ENCODE measurements at regions not wholly inside any gene's neighbourhood (a gene's known extent, or its start where the extent isn't known, plus 50 kb on each side); places are given as distances from the start of the nearest gene placed in this dataset.
"Not testable (repeated sequence)": the region's sequence is repeated elsewhere in the genome, so short reads cannot be mapped to it uniquely, and the experiment has no call there.

DNA sequence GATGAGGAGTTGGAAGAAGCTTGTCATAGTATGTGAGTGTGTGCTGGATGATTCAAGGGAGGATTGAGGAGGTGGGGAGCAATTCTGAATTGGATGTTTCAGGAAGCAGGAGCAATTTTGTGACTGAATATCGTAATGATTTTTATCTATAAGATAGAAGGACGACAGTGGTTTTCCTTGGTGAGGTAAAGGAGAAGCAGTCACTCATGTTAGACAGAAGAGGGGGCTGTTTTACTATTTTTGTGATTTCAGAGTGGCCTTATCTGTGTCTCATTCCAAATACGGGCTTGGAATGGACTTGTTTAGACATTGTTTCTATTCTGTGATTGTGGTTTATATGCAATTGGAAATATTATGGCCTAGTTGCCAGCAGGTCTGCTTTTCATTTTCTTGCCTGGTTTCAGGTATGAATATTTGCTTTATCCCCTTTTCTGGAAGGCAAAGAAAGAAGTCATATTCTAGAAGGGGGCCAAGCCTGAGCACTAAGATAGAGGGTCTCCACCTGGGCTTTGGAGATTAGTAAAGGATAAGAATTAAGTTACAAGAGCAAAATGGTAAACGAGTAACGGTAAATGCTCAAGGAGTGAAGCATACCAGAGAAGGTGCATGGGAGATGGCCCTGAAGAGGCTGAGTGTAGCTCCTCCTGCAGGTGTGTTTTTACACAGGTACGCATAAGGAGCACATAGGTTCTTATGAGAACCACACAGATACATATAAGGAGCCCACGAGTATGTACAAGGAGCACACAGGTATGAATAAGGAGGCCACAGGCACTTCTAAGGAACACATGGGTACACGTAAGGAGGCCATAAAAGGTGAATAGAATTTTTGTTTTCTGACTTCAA, 124.6 kb upstream of the KCNAB1 start:
- DNase-seq, result no peak

- no peak for DNase-seq
Observed at GRCh38 chr3:155996882-155997281, 123.5 kb upstream of the KCNAB1 start.

- not testable (repeated sequence) for DNase-seq
Observed at GRCh38 chr3:155998173-155998572, 122.2 kb upstream of the KCNAB1 start.

- no peak for DNase-seq
Observed at GRCh38 chr3:156005736-156006135, 114.6 kb upstream of the KCNAB1 start.

DNA sequence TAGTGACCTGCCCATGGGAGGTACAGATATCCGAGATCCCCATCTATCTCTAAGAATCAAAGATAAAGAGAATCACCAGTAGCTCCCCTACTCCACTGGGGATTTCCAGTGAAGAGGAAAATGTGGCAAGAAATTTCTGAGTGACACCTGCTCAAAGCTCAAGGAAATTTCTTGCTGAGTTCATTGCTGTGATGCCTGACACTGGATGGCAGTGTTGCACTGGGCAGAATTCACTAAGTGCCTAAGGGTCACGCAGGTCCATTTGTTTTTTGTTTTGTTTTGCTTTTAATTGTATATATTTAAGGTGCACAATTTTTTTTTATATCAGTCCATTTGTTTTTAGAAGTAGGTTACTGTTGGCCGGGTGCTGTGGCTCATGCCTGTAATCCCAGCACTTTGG, 109.5 kb upstream of the KCNAB1 start:
- DNase-seq, result no peak

DNA sequence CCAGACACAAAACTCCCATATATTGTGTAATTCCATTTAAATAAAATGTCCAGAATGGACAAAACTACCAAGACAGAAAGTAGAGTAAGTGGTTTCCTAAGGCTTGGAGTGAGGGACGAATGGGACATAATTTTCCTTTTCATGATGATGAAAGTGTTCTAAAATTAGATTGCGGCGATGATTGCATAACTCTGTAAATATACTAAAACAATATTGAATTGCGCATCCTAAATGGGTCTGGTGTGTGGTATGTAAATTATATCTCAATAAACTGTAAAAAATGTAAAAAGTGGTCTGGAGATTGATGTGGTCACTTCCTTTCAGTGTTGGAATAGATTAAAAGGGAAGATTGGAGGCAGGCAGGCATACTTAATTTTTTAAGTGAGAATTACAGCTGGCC, 105.9 kb upstream of the KCNAB1 start:
- DNase-seq, result no peak

- no peak for DNase-seq
Observed at GRCh38 chr3:156016902-156017301, 103.5 kb upstream of the KCNAB1 start.

DNA sequence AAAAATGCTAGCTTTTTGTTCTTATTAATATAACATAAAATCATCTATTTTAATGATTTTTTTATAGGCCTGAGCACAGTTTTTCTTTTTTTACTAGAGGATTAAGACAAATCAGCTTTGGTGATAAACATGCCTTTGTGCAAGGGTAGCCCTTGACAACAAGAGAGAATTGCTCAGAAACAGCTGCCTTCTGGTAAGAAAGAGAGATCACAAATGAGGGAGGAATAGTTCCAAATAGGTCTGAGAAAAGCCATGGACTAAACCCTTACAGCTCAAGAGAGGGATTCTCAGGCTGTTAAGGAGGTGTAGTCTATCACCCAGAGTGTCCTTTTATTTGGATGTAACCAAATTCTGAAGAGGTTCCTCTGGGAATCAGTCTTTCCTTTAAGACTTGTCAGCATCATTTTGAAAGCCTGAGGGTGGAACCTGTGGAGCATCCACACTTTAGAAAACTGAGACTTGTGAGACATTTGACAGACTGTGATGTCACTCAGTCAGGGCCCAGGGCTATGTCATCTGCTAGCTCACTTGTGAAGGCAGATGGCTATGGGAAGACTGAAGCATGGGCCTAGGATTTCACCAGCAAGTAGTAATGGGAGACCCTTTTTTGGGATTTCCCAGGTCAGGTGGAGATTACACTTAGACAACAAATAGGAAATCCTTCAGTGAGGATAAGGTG, 102.9 kb upstream of the KCNAB1 start:
- DNase-seq, result no peak

DNA sequence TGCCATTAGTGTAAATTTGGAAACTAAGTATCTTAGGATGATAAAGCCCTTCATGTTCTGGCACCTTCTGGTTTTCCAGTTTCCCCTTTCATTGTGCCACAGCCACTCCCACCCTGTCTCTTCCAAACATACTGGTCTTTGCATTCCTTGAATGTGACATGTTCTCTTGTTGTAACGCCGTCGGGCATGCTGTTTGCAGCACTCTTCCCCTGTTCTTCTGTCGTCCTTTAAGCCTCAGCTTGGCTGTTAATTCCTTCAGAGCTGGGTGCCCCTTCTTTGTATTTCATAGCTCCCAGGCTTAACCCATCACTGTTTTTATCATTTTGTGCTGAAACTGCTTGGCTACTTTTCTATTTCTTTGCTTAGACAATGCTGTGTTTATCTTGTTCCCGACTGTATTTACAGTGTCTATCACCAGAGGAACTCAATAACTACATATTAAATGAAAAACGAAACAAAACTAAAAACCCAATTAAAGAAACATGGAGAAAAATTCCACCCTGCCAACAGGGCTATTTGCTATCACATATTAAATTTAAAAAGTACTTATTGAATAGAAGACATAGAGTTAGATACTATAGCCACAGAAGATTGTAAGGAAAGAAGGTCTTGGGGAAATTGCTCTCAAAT, 95.4 kb upstream of the KCNAB1 start:
- no peak for DNase-seq

DNA sequence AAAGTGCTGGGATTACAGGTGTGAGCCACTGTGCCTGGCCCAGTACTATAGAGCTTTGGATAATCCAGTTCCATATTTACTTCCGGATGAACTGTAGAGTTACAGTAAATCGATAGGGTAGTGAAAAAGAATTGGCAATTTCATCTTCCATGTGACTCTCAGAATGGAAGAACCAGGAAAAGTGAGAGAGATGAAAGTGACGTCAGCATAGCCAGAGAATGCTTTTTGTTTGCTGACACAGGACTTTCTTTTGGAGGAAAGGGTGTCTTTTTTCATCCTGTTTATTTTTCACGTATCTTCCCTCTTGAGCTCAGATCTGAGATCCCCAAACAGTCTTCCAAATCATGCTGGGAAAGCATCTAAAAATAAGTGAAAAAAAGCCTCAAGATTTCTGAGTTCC, 91.2 kb upstream of the KCNAB1 start:
- DNase-seq, result no peak

GRCh38 chr3:156030723-156031122, 89.7 kb upstream of the KCNAB1 start:
- no peak for DNase-seq

DNA sequence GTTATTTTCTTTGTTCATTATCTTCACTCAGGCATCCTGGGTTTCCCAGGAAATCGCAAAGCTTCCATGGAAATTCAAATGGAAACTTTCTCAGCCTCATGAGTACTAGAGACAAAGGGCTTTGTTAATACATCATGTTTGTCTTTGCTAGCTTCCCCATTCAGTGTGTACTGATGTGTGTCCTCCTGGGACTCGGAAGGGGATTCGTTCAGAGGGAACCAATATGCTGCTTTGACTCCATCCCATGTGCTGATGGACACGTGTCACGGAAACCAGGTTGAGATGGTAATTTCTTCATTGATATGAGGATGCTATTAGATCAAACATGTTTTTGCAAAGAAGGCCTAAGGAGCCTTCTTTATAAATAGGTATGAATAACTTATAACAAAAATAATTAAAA, 87.0 kb upstream of the KCNAB1 start:
- DNase-seq, result no peak

DNA sequence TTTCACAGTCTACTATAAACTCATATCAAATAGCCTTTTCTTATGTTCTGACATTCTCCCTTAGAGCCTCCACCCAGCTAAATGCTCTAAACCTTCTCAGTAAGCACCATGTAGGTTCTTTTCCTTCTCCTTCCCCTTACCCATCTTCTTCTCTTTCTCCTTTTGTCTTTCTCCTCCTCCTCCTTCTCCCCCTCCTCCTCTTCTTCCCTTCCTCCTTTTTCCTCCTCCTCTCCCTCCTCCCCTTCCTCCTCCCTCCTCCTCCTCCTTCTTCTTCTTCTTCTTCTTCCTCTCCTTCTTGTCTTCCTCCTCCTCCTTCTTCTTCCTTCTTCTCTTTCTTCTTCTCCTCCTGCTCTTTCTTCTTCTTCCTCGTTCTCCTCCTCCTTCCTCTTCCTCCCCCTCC, 85.2 kb upstream of the KCNAB1 start:
- DNase-seq, result no peak

GRCh38 chr3:156036258-156037053, 83.9 kb upstream of the KCNAB1 start:
- no peak for DNase-seq

- no peak for DNase-seq
Observed at GRCh38 chr3:156037356-156037755, 83.0 kb upstream of the KCNAB1 start.

- DNase-seq, result no peak
Observed at GRCh38 chr3:156038869-156039268, 81.5 kb upstream of the KCNAB1 start.

DNA sequence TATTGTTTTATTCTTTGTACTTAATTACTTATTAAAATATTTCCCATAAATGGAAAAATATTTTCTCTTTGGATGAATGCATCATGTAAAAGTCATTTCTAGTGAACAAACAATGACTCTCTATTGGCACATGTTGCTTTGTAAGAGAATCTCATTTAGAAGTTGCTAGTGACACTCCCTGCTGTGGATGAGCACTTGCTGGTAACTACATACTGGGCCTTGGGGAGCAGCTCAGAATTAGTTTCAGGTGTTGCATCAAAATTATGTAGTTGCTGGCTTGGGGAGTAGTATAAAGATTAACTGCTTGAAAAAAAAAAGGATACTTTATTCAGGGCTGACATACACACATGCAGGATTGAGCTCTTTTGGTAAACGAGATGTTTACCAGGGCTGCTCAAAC, 80.3 kb upstream of the KCNAB1 start:
- no peak for DNase-seq

DNA sequence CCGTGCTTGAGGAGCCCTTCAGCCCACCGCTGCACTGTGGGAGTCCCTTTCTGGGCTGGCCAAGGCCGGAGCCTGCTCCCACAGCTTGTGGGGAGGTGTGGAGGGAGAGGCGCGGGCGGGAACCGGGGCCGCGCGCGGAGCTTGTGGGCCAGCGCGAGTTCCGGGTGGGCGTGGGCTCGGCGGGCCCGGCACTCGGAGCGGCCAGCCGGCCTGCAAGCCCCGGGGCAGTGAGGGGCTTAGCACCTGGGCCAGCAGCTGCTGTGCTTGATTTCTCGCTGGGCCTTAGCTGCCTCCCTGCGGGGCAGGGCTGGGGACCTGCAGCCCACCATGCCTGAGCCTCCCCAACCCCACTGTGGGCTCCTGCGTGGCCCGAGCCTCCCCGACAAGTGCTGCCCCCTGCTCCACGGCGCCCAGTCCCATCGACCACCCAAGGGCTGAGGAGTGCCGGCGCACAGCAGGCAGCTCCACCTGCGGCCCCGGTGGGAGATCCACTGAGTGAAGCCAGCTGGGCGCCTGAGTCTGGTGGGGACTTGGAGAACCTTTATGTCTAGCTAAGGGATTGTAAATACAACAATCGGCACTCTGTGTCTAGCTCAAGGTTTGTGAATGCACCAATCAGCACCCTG, 79.0 kb upstream of the KCNAB1 start:
- DNase-seq, result not testable (repeated sequence)

- not testable (repeated sequence) for DNase-seq
Observed at GRCh38 chr3:156041856-156042255, 78.5 kb upstream of the KCNAB1 start.

DNA sequence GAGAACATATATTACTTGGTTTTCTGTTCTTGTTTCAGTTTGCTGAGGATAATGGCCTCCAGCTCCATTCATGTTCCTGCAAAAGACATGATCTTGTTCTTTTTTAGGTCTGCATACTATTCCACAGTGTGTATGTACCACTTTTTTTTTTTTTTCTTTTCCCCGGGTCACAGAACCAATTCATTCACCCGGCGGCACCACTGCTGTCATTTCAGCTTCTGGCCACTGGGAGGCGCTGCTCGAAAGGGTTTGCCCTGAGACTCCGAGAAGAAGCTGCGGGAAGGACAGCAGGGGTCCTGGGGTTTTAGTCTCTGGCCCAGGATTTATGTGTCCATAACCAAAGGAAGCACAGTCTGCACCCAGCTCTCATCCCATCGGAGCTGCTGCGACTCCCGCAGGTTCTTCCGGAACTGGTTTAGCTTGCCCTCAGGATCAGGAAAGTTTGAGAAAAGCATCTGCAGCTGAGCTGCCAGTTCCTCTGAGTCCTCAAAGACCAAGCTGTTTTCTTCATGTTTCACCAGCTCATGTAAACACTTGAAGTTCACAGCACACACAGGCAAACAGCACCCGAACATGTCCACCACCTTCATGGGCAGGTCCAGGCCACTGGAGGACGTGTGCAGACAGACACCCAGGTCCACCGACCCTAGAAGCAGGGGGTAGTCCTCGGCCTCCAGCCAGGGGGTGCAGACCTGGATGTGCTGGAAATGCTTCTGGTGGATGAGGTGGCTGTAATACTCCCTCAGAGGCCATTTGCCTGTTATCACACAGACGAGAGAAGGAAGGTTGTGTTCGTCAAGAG, 76.3 kb upstream of the KCNAB1 start:
- DNase-seq, result peak in 2 of 4 experiments; percentile 10 to 12

GRCh38 chr3:156044634-156044975, 75.8 kb upstream of the KCNAB1 start:
- no peak for DNase-seq

GRCh38 chr3:156048483-156048882, 71.9 kb upstream of the KCNAB1 start:
- DNase-seq, result not testable (repeated sequence)

Measured in activated CD4-positive, CD25-positive, alpha-beta regulatory T cell (primary cell).